C4-2B (cell line): ENCODE measurements at regions not wholly inside any gene's neighbourhood (a gene's known extent, or its start where the extent isn't known, plus 50 kb on each side); places are given as distances from the start of the nearest gene placed in this dataset.

Source experiments
- CTCF ChIP-seq: fragments of 450-650 bp; conservative IDR thresholded peaks from 2 replicates; pipeline ENCODE4 v1.5.1; 2017; ENCODE audit warnings: mild to moderate bottlenecking
- ZFX ChIP-seq: fragments of 450-650 bp; IDR thresholded peaks from 2 replicates; pipeline ENCODE4 v1.6.1; 2017

GRCh38 chr3:118369892-118370491 lies 664.7 kb downstream of the IGSF11 start:
- TF ChIP-seq CTCF = no peak
- TF ChIP-seq ZFX = no peak
